GM19452 (cell line): ENCODE measurements at regions not wholly inside any gene's neighbourhood (a gene's known extent, or its start where the extent isn't known, plus 50 kb on each side); places are given as distances from the start of the nearest gene placed in this dataset.
"Not testable (repeated sequence)": the region's sequence is repeated elsewhere in the genome, so short reads cannot be mapped to it uniquely, and the experiment has no call there.

Source experiments
- ATAC-seq: cut with Tn5 transposase; IDR thresholded peaks from one replicate; pipeline ENCODE4 v1.9.1; 2021; ENCODE audit not compliant: unreplicated experiment

GRCh38 chrX:13223868-13224567 lies 95.8 kb downstream of the ATXN3L start:
- ATAC-seq = no peak

DNA sequence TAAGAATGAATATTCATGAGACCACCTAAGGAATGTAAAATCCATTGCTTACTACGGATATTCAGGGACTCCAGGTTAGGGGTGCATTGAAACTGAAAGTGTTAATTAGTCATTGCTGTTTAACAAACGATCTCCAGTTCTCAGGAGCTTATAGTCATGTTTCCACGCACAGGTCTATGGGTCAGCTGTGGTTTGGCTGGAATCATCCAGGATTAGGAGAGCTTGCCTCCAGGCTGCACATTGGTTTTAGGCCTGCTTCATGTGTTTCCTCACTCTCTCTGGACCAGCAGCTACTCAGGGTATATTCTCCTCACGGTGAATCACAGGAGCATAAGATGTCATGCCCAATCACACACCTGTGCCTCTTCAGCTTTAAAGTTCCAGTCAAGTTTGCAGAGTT lies 98.9 kb downstream of the ATXN3L start:
- ATAC-seq = no peak

- no peak for ATAC-seq
These were observed 99.7 kb downstream of the ATXN3L start for GRCh38 chrX:13219991-13220764.

- ATAC-seq = no peak
These were observed 101.1 kb downstream of the ATXN3L start for GRCh38 chrX:13218758-13219157.

- no peak for ATAC-seq
These were observed 103.7 kb downstream of the ATXN3L start for GRCh38 chrX:13216139-13216538.

GRCh38 chrX:13215729-13216128 lies 104.1 kb downstream of the ATXN3L start:
- no peak for ATAC-seq

DNA sequence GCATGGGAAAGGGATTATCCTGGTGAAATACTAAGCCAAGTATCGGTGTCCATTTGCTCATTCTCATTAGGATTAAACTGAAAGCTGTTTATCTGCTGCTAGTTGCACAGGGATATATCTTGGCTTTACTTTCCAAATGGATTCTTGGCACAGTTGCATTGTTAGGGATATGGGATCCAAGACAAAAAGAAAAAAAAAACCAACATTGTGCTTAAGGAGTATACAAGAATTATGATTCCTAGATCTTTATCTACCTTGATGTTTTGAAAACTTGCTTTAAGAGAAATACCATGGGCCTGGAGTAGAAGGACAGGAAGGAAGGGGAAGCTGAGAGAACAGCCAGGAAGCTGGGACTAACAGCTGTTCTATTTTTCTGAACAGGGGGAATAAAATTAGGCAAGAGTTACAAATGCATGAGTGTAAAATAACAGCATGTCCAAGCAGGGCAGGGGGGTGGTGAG lies 107.6 kb downstream of the ATXN3L start:
- ATAC-seq = no peak

DNA sequence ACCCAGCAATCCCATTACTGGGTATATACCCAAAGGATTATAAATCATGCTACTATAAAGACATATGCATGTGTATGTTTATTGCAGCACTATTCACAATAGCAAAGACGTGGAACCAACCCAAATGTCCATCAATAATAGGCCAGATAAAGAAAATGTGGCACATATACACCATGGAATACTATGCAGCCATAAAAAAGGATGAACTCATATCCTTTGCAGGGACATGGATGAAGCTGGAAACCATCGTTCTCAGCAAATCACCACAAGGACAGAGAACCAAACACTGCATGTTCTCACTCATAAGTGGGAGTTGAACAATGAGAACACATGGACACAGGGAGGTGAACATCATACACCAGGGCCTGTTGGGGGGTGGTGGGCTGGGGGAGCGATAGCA lies 109.7 kb downstream of the ATXN3L start:
- ATAC-seq = not testable (repeated sequence)

DNA sequence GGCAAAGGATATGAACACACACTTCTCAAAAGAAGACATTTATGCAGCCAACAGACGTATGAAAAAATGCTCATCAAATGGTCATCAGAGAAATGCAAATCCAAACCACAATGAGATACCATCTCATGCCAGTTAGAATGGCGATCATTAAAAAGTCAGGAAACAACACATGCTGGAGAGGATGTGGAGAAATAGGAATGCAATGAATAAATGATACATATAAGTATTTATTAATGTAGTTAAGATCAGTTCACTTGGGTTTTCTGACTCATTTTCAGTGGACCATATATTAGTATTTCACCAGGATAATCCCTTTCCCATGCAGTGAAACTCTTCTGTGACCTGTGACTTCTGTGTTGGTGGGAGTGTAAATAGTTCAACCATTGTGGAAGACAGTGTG lies 110.1 kb downstream of the ATXN3L start:
- not testable (repeated sequence) for ATAC-seq

DNA sequence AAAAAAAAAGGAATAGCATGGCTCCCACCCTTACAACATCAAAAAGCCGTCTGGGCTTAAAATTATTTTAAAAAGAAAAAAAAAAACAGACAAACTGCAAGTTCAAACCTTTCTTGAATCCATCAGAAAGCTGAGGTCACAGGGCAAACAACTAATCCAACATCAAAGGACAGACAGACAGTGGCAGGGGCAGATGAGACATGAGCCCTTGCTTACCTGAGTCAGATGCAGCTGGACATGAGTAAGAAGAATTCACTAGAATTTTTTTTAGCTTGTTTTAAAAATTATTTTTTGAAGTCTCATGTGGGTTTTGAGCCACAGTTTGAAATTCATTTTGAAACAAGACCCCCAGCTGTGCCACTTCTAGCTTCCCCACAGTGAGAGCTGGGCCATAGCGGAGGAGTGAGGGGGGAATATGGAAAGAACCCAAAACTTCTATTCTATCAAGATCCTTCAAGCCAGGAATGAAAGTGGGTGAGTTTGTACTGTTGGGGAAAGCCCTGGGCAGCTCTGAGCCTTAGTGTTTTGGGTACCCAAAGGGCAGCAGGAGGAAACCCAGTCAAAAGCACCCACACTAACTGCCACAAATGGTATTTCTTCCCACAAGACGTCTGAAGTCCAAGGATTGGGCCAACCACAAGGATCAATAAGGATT lies 111.4 kb downstream of the ATXN3L start:
- ATAC-seq = no peak

- no peak for ATAC-seq
These were observed 116.6 kb downstream of the ATXN3L start for GRCh38 chrX:13203271-13203670.

DNA sequence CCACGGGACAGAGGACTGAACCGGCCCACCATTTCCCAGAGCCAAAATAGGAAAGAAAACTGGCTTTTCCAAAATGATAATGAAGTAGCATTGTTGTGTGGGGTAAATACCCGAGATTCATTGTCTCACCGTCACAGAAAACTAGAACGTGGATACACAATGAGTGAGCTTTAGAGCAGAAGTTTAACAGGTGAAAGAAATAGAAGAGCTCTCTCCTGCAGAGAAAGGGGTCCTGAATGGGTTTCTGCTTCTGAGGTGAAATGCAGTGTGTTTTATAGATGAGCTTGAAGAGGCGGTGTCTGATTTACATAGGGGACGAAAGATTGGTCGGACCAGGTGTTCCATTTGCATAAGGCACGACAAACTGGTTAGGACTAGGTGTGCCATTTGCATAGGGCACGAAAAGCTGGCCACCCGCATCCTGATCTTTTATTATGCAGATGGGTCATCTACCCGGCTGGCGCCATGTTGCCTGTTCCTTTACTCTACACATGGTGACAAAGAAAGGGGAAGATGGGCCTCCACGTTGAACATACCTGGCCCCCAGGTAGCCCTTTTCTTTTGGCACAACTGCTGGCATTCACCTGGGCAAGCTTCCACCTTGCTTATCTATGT lies 118.1 kb downstream of the ATXN3L start:
- ATAC-seq = no peak

DNA sequence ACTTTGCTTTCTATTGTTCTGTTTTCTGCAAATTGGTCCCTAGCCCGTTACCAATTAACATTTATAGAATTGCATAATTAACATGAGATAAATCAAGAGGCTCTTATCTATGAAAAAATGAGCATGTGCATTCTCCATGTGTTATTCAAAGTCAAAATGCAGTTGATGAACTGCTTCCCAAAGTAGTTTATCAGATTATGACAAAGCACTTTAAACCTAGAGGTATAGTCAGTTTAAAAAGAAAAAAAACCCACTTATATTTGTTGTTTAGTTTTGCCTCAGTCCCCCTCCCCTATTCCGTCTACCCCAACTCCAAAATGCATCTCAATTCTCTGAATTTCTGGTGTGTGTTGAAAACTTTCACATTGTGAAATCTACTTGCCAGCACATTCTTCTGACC lies 119.5 kb downstream of the ATXN3L start:
- ATAC-seq = no peak

- ATAC-seq = no peak
These were observed 121.1 kb downstream of the ATXN3L start for GRCh38 chrX:13198762-13199064.

DNA sequence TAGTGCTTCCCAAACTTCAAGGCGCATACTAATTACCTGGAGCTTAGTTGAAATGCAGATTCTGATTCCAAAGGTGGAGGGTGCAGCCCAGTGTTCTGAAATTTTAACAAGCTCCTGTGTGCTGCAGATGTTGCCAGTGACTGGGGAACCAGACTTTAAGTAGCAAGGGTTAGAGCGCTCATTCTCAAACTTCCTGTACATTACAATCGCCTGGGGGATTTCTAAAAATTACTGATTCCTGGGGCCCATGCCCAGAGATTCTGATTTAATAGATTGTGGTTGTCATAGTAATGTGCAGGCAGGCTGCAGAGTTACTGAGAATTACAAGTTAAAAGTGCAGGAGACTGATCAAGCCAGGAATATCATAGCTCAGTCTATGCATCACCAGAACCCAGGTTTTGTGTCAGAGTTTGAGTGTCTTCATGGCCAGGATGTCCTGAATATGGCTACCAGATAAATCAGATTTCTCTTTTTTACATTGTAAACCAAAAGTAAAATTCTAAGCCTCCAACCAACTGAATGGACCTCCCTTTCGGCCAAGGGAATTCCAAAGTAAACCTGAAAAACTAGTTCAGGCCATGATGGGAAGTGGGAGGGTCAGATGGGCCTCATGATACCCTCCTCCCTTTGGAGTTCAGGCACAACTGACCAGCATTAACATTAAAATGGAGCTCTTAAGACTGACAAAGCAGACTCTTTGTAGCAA lies 121.6 kb downstream of the ATXN3L start:
- ATAC-seq = no peak

DNA sequence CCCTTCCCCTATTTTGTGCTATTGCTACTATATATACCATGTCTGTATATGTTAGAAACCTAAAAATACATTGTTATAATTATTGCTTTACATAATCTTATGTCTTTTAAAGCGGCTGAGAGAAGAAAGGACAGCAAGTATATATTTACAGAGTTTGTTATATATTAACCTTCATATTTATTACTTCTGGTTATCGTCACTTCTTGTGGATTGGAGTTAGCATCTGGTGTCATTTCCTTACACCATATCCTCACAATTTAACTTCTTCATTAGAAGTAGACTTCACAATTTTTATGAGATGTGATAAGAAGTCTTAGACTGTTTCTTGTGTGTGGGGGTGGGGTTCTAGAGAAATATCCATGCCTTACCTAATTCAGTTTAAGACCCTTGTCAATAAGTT lies 123.1 kb downstream of the ATXN3L start:
- ATAC-seq = no peak

GRCh38 chrX:13195340-13195739 lies 124.5 kb downstream of the ATXN3L start:
- ATAC-seq = no peak

DNA sequence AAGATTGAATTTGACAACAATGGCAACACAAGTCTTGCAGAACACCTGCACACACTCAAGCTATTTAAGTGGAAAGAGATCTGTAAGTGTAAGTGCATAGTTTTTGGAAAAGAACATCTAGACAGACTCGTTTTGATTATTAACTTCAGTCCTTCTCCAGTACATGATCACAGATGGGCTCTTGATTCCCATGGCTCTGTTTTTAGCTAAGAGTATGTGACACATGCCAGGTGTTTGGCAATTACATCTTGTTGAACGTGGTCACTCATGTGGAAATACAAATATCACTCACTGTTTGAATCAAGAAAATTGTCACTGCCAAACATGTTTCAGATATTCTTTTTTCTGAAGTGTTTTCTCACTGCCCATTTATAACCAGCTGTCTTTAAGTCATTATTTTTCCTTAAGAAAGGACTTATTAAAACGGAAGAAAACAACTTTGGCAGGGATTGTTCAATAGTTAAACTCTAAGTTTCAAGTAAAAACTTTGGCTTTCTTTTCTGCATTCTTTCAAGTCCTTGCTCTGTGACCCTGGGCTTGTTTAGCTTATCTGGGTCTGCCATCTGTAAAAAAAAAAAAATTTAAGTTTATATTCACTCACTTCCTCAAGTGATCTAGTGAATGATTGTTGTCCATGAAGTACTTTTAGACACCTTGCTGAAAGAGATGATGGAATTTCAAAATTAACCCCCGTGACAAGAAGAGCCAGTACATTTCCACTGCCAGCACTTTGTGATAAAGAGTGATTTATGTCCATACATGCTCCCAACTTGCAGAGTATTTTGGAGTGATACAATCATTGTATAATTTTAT lies 125.4 kb downstream of the ATXN3L start:
- no peak for ATAC-seq

DNA sequence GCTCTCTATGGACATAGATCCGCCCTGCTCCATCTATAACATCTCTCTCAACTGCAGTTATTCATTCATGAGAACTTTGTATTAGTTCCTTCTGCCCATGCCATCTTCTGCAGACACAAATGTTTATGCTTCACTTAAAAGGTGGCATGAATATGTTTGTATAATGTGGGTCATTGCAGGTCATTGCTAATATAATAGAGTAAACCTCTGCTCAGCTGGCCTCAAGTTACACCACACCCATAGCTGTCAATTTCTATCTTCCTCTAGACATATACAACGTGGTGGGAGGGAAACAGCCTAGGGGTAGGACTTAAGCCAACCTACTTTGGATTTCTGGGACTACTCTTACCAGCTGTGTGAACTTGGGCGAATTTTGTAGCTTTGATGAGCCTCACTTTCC lies 129.8 kb downstream of the ATXN3L start:
- no peak for ATAC-seq

GRCh38 chrX:13189380-13189779 lies 130.5 kb downstream of the ATXN3L start:
- no peak for ATAC-seq
